HCT116 (cell line): ENCODE measurements at regions not wholly inside any gene's neighbourhood (a gene's known extent, or its start where the extent isn't known, plus 50 kb on each side); places are given as distances from the start of the nearest gene placed in this dataset.

ENCODE experiments used
- ATAC-seq: fragments of 200-7000 bp; cut with Tn5 transposase; 2 replicates; pipeline ENCODE4 v1.9.1; 2020; ENCODE audit warnings: mild to moderate bottlenecking, moderate library complexity
- BruUV-seq: library from RNA; stranded (reverse); fragments of 400-500 nt; replicated peaks from 2 replicates; lab custom pipeline; 2021; lab: Mats Ljungman, UMichigan
- CTCF ChIA-PET: fragments of 300-600 bp; sonication (Branson Sonifier 250); formaldehyde crosslinking; loops from one replicate; lab custom pipeline; 2021; ENCODE audit warnings: antibody characterized with exemption; lab: Charles Lee
- POLR2A ChIA-PET: fragments of 300-600, 350-600 bp; sonication (Branson Sonifier 250); formaldehyde crosslinking; loops from one replicate; lab custom pipeline; 2021; ENCODE audit warnings: antibody characterized with exemption; lab: Charles Lee
- RAD21 ChIA-PET, 2 experiments: fragments of 300-600 bp; sonication (Branson Sonifier 250); formaldehyde crosslinking; loops; one replicate each; lab custom pipeline; 2023; ENCODE audit warnings: low total read pairs in 2 of 2; ENCODE audit not compliant: uncharacterized antibody in 2 of 2, unreplicated experiment in 2 of 2, low non-redundant PET in 1 of 2; lab: Charles Lee
- DNase-seq: peaks from one replicate; pipeline ENCODE4 v3.0.0-alpha.2; 2010; ENCODE audit warnings: low read depth, low spot score
- H2AFZ ChIP-seq: fragments of 200-600 bp; shearing (Covaris generic), sonication (generic); 2 replicates; pipeline ENCODE4 v1.6.1; 2017; ENCODE audit warnings: low read depth, mixed run types, mixed read lengths, antibody characterized with exemption, low read length; ENCODE audit not compliant: poor library complexity, severe bottlenecking
- H3K27ac ChIP-seq: 2 replicates; pipeline ENCODE4 v1.5.1; 2012; ENCODE audit warnings: low read depth, low read length
- H3K27me3 ChIP-seq: fragments of 200-600 bp; sonication (generic); 2 replicates; pipeline ENCODE4 v1.6.1; 2016; ENCODE audit warnings: mixed run types, low read length, mixed read lengths; ENCODE audit not compliant: insufficient read depth
- H3K36me3 ChIP-seq, 2 experiments: fragments of 200-500 bp in 1 of 2; fragments of 200-600 bp in 1 of 2; sonication (Bioruptor generic) in 1 of 2; sonication (generic) in 1 of 2; 2 replicates each; pipeline versions ENCODE4 v1.5.1 to v1.6.1; 2014 to 2016; ENCODE audit warnings: low read length in 2 of 2, inconsistent platforms in 1 of 2, mixed read lengths in 1 of 2, mixed run types in 1 of 2; ENCODE audit not compliant: insufficient read depth in 2 of 2, control insufficient read depth in 1 of 2
- H3K4me1 ChIP-seq, 2 experiments: fragments of 200-600 bp in 1 of 2; sonication (generic) in 1 of 2; 2 replicates each; pipeline versions ENCODE4 v1.5.1 to v1.6.1; 2012 to 2017; ENCODE audit warnings: low read length in 2 of 2, inconsistent platforms in 1 of 2, mild to moderate bottlenecking in 1 of 2, mixed read lengths in 1 of 2, mixed run types in 1 of 2, moderate library complexity in 1 of 2; ENCODE audit not compliant: insufficient read depth in 2 of 2, control insufficient read depth in 1 of 2
- H3K4me2 ChIP-seq: fragments of 200-600 bp; sonication (generic); 2 replicates; pipeline ENCODE4 v1.6.1; 2017; ENCODE audit warnings: mixed run types, low read length, mixed read lengths
- H3K4me3 ChIP-seq, 2 experiments: fragments of 200-600 bp in 1 of 2; sonication (generic) in 1 of 2; replicated peaks in 1 of 2; 2 replicates each; pipeline ENCODE4 v1.5.1; 2011 to 2016; ENCODE audit warnings: low read length in 2 of 2, control low read depth in 1 of 2, low read depth in 1 of 2, mild to moderate bottlenecking in 1 of 2, mixed read lengths in 1 of 2, mixed run types in 1 of 2
- H3K79me2 ChIP-seq: fragments of 200-600 bp; sonication (generic); 2 replicates; pipeline ENCODE4 v1.6.1; 2017; ENCODE audit warnings: mild to moderate bottlenecking, mixed run types, low read length, moderate library complexity, mixed read lengths; ENCODE audit not compliant: insufficient read depth
- H3K9ac ChIP-seq: fragments of 200-600 bp; sonication (generic); 2 replicates; pipeline ENCODE4 v1.6.1; 2016; ENCODE audit warnings: low read length, mixed read lengths
- H3K9me2 ChIP-seq: fragments of 200-600 bp; sonication (generic), shearing (Covaris generic); 2 replicates; pipeline ENCODE4 v1.6.1; 2017; ENCODE audit warnings: mixed run types, mild to moderate bottlenecking, moderate library complexity; ENCODE audit not compliant: insufficient read depth
- H3K9me3 ChIP-seq, 2 experiments: fragments of 200-500 bp in 1 of 2; fragments of 200-600 bp in 1 of 2; sonication (Bioruptor generic) in 1 of 2; sonication (generic) in 1 of 2; 2 replicates each; pipeline ENCODE4 v1.6.1; 2014 to 2017; ENCODE audit warnings: low read length in 2 of 2, mixed read lengths in 2 of 2, inconsistent platforms in 1 of 2, low read depth in 1 of 2, mild to moderate bottlenecking in 1 of 2, mixed run types in 1 of 2, moderate library complexity in 1 of 2; ENCODE audit not compliant: control insufficient read depth in 1 of 2, insufficient read depth in 1 of 2
- H4K20me1 ChIP-seq: fragments of 200-600 bp; sonication (generic), shearing (Covaris generic); 2 replicates; pipeline ENCODE4 v1.6.1; 2017; ENCODE audit warnings: mixed run types, mild to moderate bottlenecking, moderate library complexity; ENCODE audit not compliant: insufficient read depth
- CBX3 ChIP-seq: IDR thresholded peaks from 2 replicates; pipeline ENCODE4 v1.6.1; 2012; ENCODE audit warnings: low read depth
- CEBPB ChIP-seq: IDR thresholded peaks from 2 replicates; pipeline ENCODE4 v1.6.1; 2012; ENCODE audit warnings: low read depth
- EGR1 ChIP-seq: IDR thresholded peaks from 2 replicates; pipeline ENCODE4 v1.6.1; 2012; ENCODE audit warnings: low read depth
- ELF1 ChIP-seq: IDR thresholded peaks from 2 replicates; pipeline ENCODE4 v1.6.1; 2012; ENCODE audit warnings: low read depth, borderline replicate concordance
- EZH2 ChIP-seq: fragments of 200-600 bp; sonication (generic); IDR thresholded peaks from 2 replicates; pipeline ENCODE4 v1.6.1; 2017; ENCODE audit warnings: antibody characterized with exemption, mixed run types
- EZH2phosphoT487 ChIP-seq: fragments of 200-600 bp; IDR thresholded peaks from 2 replicates; pipeline ENCODE4 v1.6.1; 2018; ENCODE audit warnings: antibody characterized with exemption, borderline replicate concordance
- FOSL1 ChIP-seq: IDR thresholded peaks from 2 replicates; pipeline ENCODE4 v1.6.1; 2012; ENCODE audit warnings: low read depth
- JUND ChIP-seq: IDR thresholded peaks from 2 replicates; pipeline ENCODE4 v1.6.1; 2012
- RAD21 ChIP-seq: IDR thresholded peaks from 2 replicates; pipeline ENCODE4 v1.6.1; 2012; ENCODE audit warnings: low read depth, mild to moderate bottlenecking
- SIN3A ChIP-seq: IDR thresholded peaks from 2 replicates; pipeline ENCODE4 v1.6.1; 2012; ENCODE audit warnings: low read depth
- SP1 ChIP-seq: IDR thresholded peaks from 2 replicates; pipeline ENCODE4 v1.6.1; 2012; ENCODE audit warnings: low read depth
- SRF ChIP-seq: IDR thresholded peaks from 2 replicates; pipeline ENCODE4 v1.6.1; 2012; ENCODE audit warnings: low read depth
- YY1 ChIP-seq: IDR thresholded peaks from 2 replicates; pipeline ENCODE4 v1.6.1; 2011; ENCODE audit warnings: low read length, low read depth, moderate library complexity, mild to moderate bottlenecking; ENCODE audit not compliant: insufficient replicate concordance; ENCODE audit errors: extremely low read depth
- ZFX ChIP-seq: fragments of 450-650 bp; IDR thresholded peaks from 2 replicates; pipeline ENCODE4 v1.6.1; 2017
- ZNF274 ChIP-seq: fragments of 200-500 bp; sonication (Bioruptor generic); IDR thresholded peaks from 2 replicates; pipeline ENCODE4 v1.6.1; 2014; ENCODE audit warnings: mild to moderate bottlenecking, low read depth, low read length, inconsistent platforms
- intact Hi-C: fragments of 100-400 bp; cut with micrococcal nuclease; formaldehyde crosslinking; loops from 2 replicates; pipeline ENCODE4 v1.10.0; 2022
- TF ChIP-seq, protein P1 (sequence below): IDR thresholded peaks from 2 replicates; pipeline ENCODE4 v1.6.1; 2012; ENCODE audit warnings: low read depth
- TF ChIP-seq, protein P2 (sequence below): IDR thresholded peaks from 2 replicates; pipeline ENCODE4 v1.6.1; 2012
- TF ChIP-seq, protein P3 (sequence below), 3 experiments: fragments of 200-600 bp in 1 of 3; sonication (generic) in 1 of 3; IDR thresholded peaks in 2 of 3; conservative IDR thresholded peaks in 1 of 3; 2 replicates each; pipeline ENCODE4 v1.5.1; 2012 to 2017; ENCODE audit warnings: low read depth in 2 of 3, low read length in 2 of 3, antibody characterized with exemption in 1 of 3, borderline replicate concordance in 1 of 3, control low read depth in 1 of 3, mild to moderate bottlenecking in 1 of 3, mixed read lengths in 1 of 3, mixed run types in 1 of 3, moderate library complexity in 1 of 3; ENCODE audit not compliant: insufficient read depth in 1 of 3

DNA sequence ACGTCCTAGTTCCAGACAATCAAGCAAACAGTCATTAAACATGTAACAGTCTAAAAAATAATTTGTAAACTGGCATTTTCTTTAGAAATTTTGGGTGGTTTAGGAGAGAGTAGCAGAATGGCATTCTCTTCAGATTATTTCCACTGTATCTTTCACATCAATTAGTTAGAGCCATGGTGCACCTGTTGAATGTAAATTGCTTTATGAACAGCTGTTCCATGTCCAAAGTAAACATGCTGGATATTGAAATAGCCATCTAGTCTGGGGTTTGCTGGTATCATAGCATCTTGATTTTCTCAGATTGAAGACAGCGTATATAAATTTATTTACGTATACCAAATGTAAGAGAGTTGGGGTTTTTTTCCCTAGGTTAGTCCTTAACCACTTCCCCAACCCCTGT, 143.6 kb downstream of the RCHY1 start:
- Histone ChIP-seq H3K36me3 (no peaks in the 10 kb centered on the region), H3K4me2 (no peak overlapping the region), H3K79me2 (no peaks in the 10 kb centered on the region), H3K4me1 (no peaks in the 10 kb centered on the region)
- no peak for DNase-seq
- CTCF ChIA-PET = no interaction called here
- TF ChIP-seq FOSL1 = no peak
- TF ChIP-seq EZH2phosphoT487 = no peak
- TF ChIP-seq YY1 = no peak
- TF ChIP-seq EGR1 = no peak
- TF ChIP-seq SP1 = no peak
- TF ChIP-seq SRF = no peak
- TF ChIP-seq RAD21 = no peak
- no peak for TF ChIP-seq CEBPB
- no peak for TF ChIP-seq ZNF274
- TF ChIP-seq JUND = no peak
- no peak for TF ChIP-seq ZFX
- no peak for TF ChIP-seq CBX3
- TF ChIP-seq, all 23 proteins: peak for 0
- Histone ChIP-seq H2AFZ (no peak overlapping the region), H3K4me3 (no peak overlapping the region), H3K9me2 (no peaks in the 10 kb centered on the region), H4K20me1 (no peaks in the 10 kb centered on the region), H3K27me3 (peaks cover 4% of the 10 kb centered on the region; the same call in 1 of the 2 replicates), H3K9me3 (no peaks in the 10 kb centered on the region), H3K9ac (no peak overlapping the region), H3K27ac (no peak overlapping the region)
- BruUV-seq = no TSS peak
- ChIA-PET POLR2A (no interaction called here), RAD21 (no interaction called here)
- intact Hi-C loops = no loop called here
- ATAC-seq = no peak

DNA sequence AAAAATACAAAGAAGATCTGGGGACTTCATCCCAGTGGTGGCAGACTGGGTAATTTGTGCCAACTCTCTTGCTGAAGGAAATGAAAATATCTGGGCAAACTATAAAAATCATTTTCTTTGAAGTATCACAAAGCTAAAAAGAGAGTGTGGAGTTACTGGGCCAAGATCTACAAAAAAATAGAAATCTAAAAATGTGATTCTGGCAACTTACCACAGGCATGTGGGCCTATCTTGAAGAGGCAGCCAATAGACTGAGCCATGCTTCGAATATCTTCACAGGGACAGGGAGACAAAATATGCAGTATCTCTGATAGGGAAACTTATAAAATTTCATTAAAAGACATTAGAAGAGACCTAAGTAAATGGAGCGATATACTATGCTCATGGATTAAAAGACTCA, 168.8 kb downstream of the RCHY1 start:
- intact Hi-C loops = no loop called here
- no peaks in the 10 kb centered on the region for H3K79me2 ChIP-seq
- H3K36me3 ChIP-seq = no peaks in the 10 kb centered on the region
- no peaks in the 10 kb centered on the region for H4K20me1 ChIP-seq
- no peak for ATAC-seq
- no peaks in the 10 kb centered on the region for H3K4me1 ChIP-seq
- RAD21 ChIA-PET = no interaction called here
- H3K4me3 ChIP-seq = no peak overlapping the region
- H2AFZ ChIP-seq = no peak overlapping the region
- H3K9me3 ChIP-seq = no peaks in the 10 kb centered on the region
- no peaks in the 10 kb centered on the region for H3K9me2 ChIP-seq
- H3K27me3 ChIP-seq = peaks cover 8% of the 10 kb centered on the region; the same call in 1 of the 2 replicates
- no TSS peak for BruUV-seq
- CTCF ChIA-PET = no interaction called here
- H3K4me2 ChIP-seq = no peak overlapping the region
- no peak overlapping the region for H3K27ac ChIP-seq
- no peak for DNase-seq
- POLR2A ChIA-PET = no interaction called here
- H3K9ac ChIP-seq = no peak overlapping the region
- TF ChIP-seq, protein P1, sequence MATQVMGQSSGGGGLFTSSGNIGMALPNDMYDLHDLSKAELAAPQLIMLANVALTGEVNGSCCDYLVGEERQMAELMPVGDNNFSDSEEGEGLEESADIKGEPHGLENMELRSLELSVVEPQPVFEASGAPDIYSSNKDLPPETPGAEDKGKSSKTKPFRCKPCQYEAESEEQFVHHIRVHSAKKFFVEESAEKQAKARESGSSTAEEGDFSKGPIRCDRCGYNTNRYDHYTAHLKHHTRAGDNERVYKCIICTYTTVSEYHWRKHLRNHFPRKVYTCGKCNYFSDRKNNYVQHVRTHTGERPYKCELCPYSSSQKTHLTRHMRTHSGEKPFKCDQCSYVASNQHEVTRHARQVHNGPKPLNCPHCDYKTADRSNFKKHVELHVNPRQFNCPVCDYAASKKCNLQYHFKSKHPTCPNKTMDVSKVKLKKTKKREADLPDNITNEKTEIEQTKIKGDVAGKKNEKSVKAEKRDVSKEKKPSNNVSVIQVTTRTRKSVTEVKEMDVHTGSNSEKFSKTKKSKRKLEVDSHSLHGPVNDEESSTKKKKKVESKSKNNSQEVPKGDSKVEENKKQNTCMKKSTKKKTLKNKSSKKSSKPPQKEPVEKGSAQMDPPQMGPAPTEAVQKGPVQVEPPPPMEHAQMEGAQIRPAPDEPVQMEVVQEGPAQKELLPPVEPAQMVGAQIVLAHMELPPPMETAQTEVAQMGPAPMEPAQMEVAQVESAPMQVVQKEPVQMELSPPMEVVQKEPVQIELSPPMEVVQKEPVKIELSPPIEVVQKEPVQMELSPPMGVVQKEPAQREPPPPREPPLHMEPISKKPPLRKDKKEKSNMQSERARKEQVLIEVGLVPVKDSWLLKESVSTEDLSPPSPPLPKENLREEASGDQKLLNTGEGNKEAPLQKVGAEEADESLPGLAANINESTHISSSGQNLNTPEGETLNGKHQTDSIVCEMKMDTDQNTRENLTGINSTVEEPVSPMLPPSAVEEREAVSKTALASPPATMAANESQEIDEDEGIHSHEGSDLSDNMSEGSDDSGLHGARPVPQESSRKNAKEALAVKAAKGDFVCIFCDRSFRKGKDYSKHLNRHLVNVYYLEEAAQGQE = no peak
- TF ChIP-seq, protein P2, sequence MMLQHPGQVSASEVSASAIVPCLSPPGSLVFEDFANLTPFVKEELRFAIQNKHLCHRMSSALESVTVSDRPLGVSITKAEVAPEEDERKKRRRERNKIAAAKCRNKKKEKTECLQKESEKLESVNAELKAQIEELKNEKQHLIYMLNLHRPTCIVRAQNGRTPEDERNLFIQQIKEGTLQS = no peak
- TF ChIP-seq SIN3A (no peak), RAD21 (no peak), EZH2 (no peak), ZFX (no peak), ELF1 (no peak), FOSL1 (no peak), YY1 (no peak), EGR1 (no peak)
- TF ChIP-seq, protein P3, sequence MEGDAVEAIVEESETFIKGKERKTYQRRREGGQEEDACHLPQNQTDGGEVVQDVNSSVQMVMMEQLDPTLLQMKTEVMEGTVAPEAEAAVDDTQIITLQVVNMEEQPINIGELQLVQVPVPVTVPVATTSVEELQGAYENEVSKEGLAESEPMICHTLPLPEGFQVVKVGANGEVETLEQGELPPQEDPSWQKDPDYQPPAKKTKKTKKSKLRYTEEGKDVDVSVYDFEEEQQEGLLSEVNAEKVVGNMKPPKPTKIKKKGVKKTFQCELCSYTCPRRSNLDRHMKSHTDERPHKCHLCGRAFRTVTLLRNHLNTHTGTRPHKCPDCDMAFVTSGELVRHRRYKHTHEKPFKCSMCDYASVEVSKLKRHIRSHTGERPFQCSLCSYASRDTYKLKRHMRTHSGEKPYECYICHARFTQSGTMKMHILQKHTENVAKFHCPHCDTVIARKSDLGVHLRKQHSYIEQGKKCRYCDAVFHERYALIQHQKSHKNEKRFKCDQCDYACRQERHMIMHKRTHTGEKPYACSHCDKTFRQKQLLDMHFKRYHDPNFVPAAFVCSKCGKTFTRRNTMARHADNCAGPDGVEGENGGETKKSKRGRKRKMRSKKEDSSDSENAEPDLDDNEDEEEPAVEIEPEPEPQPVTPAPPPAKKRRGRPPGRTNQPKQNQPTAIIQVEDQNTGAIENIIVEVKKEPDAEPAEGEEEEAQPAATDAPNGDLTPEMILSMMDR (IDR thresholded peaks at IDR 0.05 in 2 of 3, conservative IDR thresholded peaks at IDR 0.05 in 1 of 3; ENCODE audit: borderline replicate concordance in 1 of 3, insufficient read depth in 1 of 3, low read depth in 2 of 3, low read length in 2 of 3) = no peak
